NCI-H526 treated with DMSO at 0.1 percent for 48 hours (cell line): ENCODE measurements at regions not wholly inside any gene's neighbourhood (a gene's known extent, or its start where the extent isn't known, plus 50 kb on each side); places are given as distances from the start of the nearest gene placed in this dataset.

ENCODE experiments used
- DNase-seq: peaks from one replicate; lab custom pipeline; 2025; lab: John Stamatoyannopoulos, UW

DNA sequence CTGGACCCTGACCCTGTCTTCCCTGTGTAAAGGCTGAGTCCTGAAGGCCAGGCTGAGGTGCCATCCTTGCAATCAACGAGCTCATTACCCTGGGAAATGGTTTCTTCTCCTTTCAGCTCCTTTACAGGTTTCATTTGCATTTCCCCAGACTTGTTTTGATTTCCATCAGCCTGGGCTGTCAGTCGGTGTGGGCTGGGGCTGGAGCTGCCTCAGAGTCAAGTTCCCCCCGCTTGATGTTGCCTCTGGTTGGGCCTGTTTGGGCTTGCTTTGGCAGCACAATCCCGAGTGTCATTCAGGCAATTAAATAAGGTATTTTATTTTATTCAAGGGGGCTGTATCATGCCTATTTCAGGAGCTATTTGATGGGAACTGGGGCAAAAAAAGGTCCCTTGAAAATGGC is 424.9 kb downstream of the INSC start:
- DNase-seq, result peak; percentile 54

DNA sequence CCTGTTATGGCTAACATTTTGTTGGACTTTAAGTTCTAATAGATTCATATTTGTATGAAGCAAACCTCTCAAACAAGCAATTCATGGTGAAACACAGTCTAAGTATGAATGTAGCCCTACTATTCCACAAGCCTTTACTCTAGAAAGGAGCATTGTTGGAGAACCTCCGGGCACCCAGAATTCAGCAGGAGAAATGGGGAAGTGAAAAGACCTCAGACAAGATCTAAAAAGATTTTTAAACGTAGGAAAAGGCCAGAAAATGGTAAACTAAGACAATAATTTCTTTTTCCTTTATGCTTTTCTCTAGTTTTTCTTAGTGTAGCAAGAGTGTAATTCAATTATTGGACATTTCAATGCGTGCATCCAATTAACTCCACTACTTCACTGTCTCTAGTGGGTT is 426.4 kb downstream of the INSC start:
- DNase-seq, result no peak

GRCh38 chr11:15544353-15544752 is 429.6 kb downstream of the INSC start:
- DNase-seq, result no peak

- no peak for DNase-seq
Observed at GRCh38 chr11:15547685-15548084, 433.0 kb downstream of the INSC start.

DNA sequence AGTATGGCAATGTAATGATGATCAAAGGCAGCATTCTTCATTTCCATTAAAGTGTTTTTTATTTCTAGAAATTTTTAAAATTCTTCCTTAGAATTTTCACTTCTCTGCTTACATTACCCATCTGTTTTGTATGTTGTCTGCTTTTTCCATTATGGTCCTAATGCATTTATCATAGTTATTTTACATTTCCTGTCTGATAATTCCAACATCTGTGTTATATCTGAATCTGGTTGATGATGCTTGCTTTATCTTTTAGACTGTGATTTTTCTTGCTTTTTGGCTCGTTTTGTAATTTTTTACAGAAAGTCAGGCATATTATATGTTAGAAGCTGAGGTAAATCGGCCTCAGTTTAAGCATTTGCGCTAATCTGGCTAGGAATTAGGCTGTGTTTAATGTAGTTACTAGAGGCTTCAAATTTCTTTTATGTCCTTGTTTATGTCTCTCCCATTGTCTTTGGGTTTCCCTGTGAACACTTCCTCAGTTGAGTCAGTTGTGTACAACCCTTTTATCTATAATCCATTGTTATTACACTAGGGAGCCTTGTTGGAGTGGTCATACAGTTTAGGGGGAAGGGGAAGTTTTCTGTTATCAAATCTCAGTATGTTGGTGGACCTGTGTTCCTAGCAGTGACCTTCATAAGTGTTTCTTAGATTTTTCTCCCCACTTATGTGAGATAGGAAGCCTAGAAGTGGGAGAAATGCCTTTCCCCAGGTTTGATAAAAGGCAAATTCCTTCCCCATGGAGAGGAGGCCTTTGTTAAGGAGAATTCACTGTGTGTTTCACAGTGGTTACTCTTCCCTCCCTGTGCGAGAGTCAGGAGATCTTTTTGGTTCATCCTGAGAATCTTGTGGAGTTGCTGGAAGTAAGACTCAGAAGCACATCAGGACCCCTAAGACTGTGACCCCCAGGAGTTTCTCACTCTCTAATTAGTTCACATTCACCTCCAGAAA is 437.5 kb downstream of the INSC start:
- no peak for DNase-seq

- DNase-seq, result no peak
Observed at GRCh38 chr11:15555161-15555560, 440.4 kb downstream of the INSC start.

- DNase-seq, result no peak
Observed at GRCh38 chr11:15557457-15558230, 442.9 kb downstream of the INSC start.

DNA sequence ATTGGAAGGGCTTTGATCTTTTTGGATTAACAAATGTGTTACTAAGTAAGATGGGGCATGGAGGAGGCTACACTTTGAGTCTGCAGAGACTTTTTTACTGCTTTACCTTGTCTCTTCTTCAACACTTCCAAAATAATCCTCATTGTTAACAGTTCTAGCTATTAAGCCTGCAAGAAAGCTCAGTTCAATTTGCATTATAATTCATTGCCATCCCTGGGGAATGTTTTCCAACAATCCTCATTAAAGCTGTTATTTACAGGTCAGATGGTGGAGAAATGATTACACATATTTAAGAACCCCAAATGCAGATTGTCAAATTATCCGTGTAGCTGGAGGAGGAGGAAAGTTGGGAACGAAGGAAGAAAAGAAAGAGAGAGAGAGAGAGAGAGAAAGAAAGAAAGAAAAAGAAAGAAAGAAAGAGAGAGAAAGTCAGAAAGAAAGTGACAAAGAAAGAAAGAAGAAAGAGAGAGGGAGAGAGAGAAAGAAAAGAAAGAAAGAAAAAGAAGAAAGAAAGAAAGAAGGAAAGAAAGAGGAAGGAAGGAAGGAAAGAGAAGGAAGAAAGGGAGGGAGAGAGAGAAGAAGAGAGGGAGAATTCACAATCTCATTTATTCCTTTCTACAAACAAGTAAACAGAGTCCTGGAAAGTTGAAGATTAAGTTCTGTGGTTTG is 443.9 kb downstream of the INSC start:
- no peak for DNase-seq

DNA sequence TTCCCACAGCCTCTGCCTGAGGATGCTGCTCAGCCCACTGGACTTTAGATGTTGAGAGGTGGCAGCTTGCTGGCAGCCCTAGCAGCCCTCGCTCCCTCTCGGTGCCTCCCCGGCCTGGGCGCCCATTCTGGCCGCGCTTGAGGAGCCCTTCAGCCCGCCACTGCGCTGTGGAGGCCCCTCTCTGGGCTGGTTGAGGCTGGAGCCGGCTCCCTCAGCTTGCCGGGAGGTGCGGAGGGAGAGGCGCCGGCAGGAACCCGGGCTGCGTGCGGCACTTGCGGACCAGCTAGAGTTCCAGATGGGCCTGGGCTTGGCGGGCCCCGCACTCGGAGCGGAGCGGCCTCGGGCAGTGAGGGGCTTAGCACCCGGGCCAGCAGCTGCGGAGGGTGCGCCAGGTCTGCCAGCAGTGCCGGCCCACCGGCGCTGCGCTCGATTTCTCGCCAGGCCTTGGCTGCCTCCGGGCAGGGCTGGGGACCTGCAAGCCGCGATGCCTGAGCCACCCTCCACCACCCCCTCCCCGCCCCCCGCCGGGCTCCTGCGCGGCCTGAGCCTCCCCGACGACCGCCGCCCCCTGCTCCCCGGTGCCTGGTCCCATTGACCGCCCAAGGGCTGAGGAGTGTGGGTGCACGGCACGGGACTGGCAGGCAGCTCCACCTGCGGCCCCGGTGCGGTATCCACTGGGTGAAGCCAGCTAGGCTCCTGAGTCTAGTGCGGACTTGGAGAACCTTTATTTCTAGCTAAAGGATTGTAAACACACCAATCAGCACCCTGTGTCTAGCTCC is 446.2 kb downstream of the INSC start:
- no peak for DNase-seq

GRCh38 chr11:15562230-15562629 is 447.5 kb downstream of the INSC start:
- DNase-seq, result no peak

- DNase-seq, result no peak
Observed at GRCh38 chr11:15563054-15563453, 448.3 kb downstream of the INSC start.

GRCh38 chr11:15565880-15566279 is 451.2 kb downstream of the INSC start:
- DNase-seq, result peak; percentile 53

GRCh38 chr11:15568440-15568839 is 453.7 kb downstream of the INSC start:
- no peak for DNase-seq

DNA sequence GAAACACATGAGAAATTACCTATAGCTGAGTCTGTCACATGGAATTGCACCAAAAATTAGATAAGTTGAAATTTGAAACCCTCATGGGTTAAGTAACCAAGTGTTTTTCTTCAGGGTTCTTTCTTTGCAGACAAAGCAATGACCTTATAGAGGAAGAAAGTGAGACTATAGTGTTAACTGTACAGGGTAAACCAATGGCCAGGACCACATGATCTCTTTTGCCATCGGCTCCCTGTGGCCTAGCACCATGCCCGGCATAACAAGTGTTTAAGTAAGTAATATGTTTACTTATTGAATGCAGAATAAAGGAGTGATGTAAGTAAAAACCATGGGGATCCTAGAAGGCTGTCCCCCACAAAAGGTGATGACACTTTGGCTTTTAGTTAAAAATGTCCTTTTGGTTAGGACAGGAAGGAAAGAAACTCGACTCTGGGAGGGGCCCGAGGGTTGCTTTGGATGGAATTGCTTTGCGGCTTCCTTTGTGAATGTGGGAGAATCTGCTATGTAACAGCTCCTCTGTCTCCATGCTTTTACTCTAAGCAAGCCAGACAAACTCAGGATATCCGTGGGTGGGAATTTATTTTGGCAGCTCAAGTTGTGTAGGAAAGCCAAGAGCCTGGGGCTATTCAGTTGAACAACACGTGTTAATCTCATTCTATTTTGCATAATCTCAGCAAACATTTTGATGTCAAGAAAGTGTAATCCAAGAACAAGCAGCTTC is 454.7 kb downstream of the INSC start:
- DNase-seq, result no peak

GRCh38 chr11:15575409-15575808 is 460.7 kb downstream of the INSC start:
- no peak for DNase-seq

GRCh38 chr11:15576769-15577168 is 462.0 kb downstream of the INSC start:
- DNase-seq, result no peak

DNA sequence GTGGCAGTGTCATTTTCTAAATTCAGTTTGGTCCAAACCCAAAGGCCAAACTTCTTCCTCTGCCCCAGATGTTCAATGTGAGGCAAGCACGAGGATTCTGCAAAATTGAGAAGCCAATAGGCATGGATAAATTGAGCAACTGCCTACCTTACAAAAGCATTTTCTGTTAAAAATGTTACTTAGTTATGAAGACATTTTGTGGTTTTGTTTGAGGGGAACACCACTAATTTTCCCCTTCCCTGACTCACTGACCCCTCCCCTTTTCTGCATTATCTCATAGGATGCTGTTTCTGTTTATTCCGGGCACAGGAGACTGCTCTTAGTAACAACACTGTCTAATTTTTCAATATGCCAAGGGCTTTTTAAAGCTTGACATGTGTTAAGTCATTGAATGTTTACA is 462.8 kb downstream of the INSC start:
- no peak for DNase-seq

DNA sequence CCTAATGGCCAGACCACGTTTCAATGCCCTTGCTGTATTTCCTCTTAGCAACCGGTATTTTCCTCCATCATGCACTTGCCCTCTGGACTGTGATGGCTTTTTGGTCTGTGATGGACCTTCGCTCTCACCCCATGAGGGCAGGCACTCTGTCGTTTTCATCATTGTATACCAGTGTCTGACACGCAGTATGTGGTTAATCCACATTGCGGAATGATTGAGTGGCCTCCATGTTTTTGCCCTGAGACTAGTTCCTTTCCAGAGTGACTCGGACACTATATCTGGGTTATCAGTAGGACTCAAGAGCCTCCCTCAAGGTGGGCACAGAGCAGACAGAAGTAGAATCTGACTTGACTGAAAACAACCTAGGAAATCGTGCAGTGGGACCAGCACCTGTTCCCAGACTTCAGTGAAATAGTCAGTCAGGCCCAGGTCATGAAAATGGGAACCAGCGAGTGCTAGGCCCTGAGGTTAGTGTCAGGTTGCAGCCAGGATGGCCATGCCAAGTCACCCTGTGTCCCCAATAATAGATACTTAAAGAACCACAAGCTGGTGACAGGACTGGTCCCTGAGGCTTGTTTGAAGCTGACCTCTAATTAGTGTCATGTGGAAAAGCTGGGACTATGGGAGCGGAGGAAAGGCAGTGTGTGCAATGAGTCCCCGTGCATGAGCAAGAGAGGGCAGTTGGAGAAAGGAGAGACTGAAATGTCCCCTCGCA is 464.7 kb downstream of the INSC start:
- DNase-seq, result no peak

- no peak for DNase-seq
Observed at GRCh38 chr11:15580056-15580774, 465.5 kb downstream of the INSC start.

GRCh38 chr11:15580775-15581095 is 466.0 kb downstream of the INSC start:
- DNase-seq, result no peak
